HG03039 (cell line): ENCODE measurements at regions not wholly inside any gene's neighbourhood (a gene's known extent, or its start where the extent isn't known, plus 50 kb on each side); places are given as distances from the start of the nearest gene placed in this dataset.

Experiments used
- ATAC-seq: cut with Tn5 transposase; IDR thresholded peaks from one replicate; pipeline ENCODE4 v1.9.1; 2021; ENCODE audit warnings: mild to moderate bottlenecking, moderate library complexity; ENCODE audit not compliant: unreplicated experiment

GRCh38 chr13:106865716-106866440 is 297.9 kb upstream of the ARGLU1 start:
- ATAC-seq: no peak

GRCh38 chr13:106859533-106859904 is 291.6 kb upstream of the ARGLU1 start:
- ATAC-seq: no peak

GRCh38 chr13:106858903-106859532 is 291.1 kb upstream of the ARGLU1 start:
- ATAC-seq: no peak

DNA sequence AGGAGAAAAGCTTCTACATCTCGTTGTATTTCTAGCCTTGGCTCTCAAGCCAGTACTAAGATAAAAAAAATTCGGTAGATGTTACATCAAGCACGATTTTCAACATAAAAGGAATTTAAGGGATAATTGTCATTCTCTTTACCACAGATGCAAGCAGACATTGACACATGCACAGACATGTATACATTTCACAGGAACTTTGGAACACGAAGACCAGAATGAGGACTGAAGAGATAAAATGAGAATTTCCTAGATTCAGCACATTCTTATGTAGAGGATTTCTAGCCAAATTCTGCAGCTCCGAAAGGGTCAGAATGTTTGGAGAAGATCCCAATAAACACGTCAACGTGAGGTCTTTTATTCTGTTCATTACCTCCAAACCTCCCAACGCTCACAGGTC is 284.5 kb upstream of the ARGLU1 start:
- no peak for ATAC-seq

GRCh38 chr13:106850973-106851650 is 283.2 kb upstream of the ARGLU1 start:
- ATAC-seq: no peak

DNA sequence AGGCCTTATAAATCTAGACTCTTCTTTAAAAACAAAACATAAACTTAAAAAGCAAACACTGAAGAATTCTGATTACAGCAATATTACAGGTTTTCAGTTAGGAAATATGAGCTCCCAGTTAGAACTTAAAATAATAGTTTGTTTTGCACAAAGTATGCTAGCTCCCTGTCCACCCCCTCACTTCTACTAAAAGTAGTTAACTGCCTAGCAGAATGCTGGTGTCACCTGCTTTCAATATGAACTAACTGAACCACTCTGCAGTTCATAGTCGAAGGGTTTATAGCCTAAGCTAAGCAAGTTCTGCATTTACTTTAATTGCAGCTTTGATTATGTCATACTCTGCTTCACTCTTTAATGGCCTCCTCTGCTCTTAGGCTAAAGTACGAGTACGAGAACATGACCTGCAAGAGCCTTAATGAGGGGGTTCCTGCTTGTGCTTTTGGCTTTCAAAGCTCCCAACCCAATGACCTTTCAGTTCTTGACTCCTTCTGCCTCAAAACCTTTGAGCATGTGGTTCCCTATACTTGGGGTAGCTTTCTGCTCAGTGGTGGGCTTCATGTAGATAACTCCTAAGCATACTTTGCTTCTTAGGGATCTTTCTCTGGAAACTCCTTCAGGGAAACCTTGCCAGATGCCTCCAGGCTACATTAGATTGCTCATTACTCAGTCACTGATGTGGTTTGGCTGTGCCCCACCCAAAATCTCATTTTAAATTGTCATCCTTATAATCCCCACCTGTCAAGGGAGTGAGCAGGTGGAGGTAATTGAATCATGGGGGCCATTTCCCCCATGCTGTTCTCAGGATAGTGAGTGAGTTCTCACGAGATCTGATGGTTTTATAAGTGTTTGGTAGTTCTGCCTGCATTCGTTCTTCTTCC is 278.9 kb upstream of the ARGLU1 start:
- no peak for ATAC-seq

DNA sequence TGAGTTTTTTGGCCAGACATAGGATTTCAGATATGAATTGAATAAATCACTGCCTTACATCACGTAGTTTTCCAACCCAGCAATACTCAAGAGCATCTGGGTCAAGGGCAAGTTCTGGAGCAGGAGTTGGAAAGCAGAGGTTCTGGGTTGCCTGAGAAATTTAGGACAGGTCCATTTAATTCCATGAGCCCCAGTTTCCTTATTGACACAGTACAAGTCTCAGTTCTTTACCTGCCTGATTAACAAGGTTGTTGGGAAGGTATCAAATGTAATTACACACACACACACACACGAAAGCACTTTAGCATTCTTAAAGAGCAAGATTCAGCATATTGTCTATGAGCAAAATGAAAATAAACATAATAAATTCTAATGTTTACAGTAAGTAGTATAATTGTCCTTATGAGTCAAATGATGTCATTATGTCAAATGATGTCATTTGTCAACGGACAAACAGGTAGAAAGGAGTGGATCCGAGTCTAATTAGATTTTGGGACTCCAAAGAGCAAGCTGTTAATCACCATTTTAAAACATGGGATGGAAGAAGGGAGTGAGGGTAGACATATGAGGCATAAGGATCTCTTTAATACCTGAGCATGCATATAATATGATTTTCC is 268.4 kb upstream of the ARGLU1 start:
- ATAC-seq: no peak

DNA sequence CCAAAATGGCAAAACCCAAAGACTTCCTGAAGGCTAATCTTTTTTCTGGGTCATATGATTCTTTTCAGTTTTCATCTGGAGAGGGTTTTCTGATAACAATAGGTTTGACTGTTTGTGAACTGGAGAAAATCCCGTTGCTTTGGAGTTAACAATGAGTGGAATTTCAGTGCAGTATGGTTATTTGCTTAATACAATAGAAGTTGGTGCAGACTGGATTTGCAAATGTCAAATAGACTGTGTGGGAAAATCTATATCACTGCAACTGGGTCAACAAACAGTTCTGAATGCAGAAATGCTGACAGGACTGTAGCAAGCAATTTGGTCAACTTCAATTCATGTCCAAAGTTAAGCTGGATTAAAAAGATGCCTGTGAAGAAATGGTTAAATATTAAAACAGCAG is 267.5 kb upstream of the ARGLU1 start:
- ATAC-seq: no peak

- no peak for ATAC-seq
Measured at GRCh38 chr13:106821979-106822378, 254.0 kb upstream of the ARGLU1 start.

DNA sequence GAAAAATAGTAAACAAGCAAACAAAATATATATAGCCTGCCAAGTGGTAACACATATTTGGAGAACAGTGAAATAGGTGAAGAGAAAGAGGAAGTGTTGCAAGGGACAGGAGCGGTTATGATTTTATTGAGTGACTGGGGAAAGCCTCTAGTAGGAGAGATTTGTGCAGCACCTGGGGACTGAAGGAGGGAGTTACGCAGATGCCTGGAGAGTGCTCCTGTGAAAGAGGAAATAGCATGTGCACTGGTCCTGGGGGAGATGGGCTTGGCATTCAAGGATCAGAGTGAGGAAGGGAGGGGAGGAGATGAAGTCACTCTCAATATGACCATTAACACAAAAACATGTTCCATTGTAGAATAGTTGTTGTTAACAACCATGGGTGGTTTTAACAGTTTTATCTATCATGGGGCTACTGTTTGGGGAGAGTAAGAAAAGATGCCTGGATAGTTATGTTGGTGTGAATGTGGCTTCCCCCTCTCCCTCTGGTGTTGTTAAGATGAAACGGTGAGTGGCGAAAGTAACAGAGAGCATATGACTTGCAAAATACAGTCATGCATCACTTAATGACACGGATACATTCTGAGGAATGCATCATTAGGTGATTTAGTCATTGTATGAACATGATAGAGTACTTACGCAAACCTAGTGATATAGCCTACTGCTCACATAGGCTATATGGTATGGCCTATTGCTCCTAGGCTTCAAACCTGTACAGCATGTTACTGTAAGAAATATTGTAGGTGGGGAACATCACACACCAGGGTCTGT is 251.7 kb upstream of the ARGLU1 start:
- ATAC-seq: no peak

GRCh38 chr13:106818971-106819370 is 251.0 kb upstream of the ARGLU1 start:
- ATAC-seq: no peak

- ATAC-seq: no peak
Measured at GRCh38 chr13:106815545-106815944, 247.6 kb upstream of the ARGLU1 start.

DNA sequence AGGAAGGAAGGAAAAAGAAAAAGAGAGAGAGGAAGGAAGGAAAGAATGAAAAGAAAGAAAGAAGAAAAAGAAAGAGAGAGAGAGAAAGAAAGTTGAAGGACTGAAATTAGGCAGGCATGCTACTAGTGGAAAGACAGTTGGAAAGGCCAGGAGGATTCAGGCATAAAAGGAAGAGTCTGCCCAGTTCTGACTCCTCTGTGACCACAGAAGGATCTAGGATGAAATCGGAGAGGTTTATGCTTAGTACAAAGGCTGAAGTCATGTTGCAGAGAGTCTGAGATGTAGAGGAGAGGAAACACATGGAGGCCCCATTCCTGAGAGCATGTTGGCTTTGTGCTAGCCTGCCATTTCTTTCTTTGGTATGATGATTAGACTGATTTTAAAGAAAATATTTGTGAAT is 246.5 kb upstream of the ARGLU1 start:
- ATAC-seq: no peak

- ATAC-seq: no peak
Measured at GRCh38 chr13:106810069-106810468, 242.1 kb upstream of the ARGLU1 start.

DNA sequence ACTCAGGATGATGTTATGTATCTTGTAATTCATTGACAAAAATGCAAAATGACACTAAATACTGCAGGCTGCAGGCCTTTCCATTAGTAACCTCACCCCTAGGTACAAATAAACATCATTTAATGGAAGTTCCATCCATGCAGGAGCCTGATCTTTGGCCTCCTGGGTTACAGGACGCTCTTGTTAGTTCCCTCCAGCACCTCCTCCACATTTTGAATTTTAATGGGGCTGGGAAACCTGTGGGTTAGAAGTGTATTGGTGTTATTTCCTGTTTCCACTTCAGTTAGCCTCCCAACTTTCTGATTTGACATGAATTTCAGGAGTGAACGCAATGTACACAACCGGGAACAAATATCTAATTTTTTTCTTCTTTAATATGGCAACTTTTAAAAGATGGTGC is 237.1 kb upstream of the ARGLU1 start:
- ATAC-seq: no peak

DNA sequence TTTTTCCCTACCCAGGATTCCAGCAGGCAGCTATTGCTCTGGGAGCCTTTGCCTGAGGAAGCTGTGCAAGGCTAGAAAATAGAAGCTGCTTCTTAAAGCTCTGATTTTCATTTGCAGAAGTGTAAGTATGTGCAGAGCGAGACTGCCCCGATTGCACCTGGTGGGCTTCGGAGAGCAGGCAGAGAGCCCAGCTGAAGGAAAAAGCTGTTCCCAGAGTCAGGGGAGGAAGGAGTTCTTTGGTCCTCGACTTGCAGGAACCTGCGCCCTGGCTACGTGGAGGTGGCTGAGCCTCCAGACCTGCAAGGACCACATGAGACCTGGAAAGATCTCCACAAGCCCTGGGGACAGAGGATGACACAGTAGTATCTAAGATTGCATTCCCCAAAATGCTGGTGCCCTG is 235.0 kb upstream of the ARGLU1 start:
- ATAC-seq: no peak

- ATAC-seq: no peak
Measured at GRCh38 chr13:106799781-106800335, 231.9 kb upstream of the ARGLU1 start.

DNA sequence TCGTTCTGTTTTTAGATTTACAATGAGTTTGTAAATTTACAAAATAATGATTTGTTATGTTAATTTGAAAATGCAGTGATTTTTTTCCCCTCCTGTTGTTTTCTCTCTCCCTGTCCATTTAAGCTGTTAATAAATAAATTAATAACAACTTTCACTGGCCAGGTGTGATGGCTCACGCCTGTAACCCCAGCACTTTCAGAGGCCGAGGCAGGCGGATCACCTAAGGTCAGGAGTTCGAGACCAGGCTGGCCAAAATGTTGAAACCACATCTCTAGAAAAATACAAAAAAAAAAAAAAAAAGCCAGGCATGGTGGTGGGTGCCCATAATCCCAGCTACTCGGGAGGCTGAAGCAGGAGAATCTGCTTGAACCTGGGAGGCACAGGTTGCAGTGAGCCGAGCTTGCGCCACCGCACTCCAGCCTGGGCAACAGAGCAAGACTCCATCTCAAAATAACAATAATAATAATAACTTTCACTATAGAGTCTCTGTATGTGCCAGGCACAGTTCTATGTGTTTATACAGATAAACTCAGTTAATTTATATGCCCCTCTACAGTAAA is 229.2 kb upstream of the ARGLU1 start:
- ATAC-seq: no peak

GRCh38 chr13:106796280-106797047 is 228.5 kb upstream of the ARGLU1 start:
- ATAC-seq: no peak
